A673 (cell line): ENCODE measurements at regions not wholly inside any gene's neighbourhood (a gene's known extent, or its start where the extent isn't known, plus 50 kb on each side); places are given as distances from the start of the nearest gene placed in this dataset.

Source experiments
- BruUV-seq: library from RNA; stranded (reverse); fragments of 400-500 nt; replicated peaks from 2 replicates; lab custom pipeline; 2021; lab: Mats Ljungman, UMichigan
- CTCF ChIA-PET: fragments of 300-600 bp; sonication (Branson Sonifier 250); formaldehyde crosslinking; loops from one replicate; lab custom pipeline; 2022; ENCODE audit warnings: antibody characterized with exemption; lab: Charles Lee
- POLR2A ChIA-PET: fragments of 300-600 bp; sonication (Branson Sonifier 250); formaldehyde crosslinking; loops from one replicate; lab custom pipeline; 2022; ENCODE audit warnings: antibody characterized with exemption; ENCODE audit not compliant: low non-redundant PET; lab: Charles Lee
- DNase-seq: peaks from one replicate; pipeline ENCODE4 v3.0.0-alpha.2; 2015; ENCODE audit warnings: low spot score
- H3K27ac ChIP-seq: fragments of 200-600 bp; sonication (generic); 2 replicates; pipeline ENCODE4 v1.5.1; 2016; ENCODE audit warnings: mixed run types, low read depth, mild to moderate bottlenecking, mixed read lengths, antibody characterized with exemption, low read length; ENCODE audit not compliant: poor library complexity, severe bottlenecking
- H3K27me3 ChIP-seq: fragments of 200-600 bp; sonication (generic); replicated peaks from 2 replicates; pipeline ENCODE4 v1.6.1; 2017; ENCODE audit warnings: mixed run types, low read depth, mild to moderate bottlenecking, mixed read lengths, antibody characterized with exemption, low read length; ENCODE audit not compliant: insufficient read depth, poor library complexity
- H3K36me3 ChIP-seq: fragments of 200-600 bp; sonication (generic); 2 replicates; pipeline ENCODE4 v1.6.1; 2016; ENCODE audit warnings: mixed run types, mild to moderate bottlenecking, mixed read lengths, antibody characterized with exemption, low read length; ENCODE audit not compliant: insufficient read depth, poor library complexity, severe bottlenecking
- H3K4me1 ChIP-seq: fragments of 200-600 bp; sonication (generic); 2 replicates; pipeline ENCODE4 v1.6.1; 2017; ENCODE audit warnings: mixed run types, mild to moderate bottlenecking, mixed read lengths, antibody characterized with exemption, low read length; ENCODE audit not compliant: insufficient read depth, poor library complexity, severe bottlenecking
- H3K4me3 ChIP-seq: fragments of 200-600 bp; sonication (generic); 2 replicates; pipeline ENCODE4 v1.5.1; 2016; ENCODE audit warnings: low read depth, mixed run types, mild to moderate bottlenecking, mixed read lengths, low read length; ENCODE audit not compliant: poor library complexity, severe bottlenecking
- H3K9me3 ChIP-seq: fragments of 200-600 bp; sonication (generic); 2 replicates; pipeline ENCODE4 v1.6.1; 2016; ENCODE audit warnings: mixed run types, low read depth, mild to moderate bottlenecking, mixed read lengths, antibody characterized with exemption, low read length; ENCODE audit not compliant: poor library complexity, severe bottlenecking
- EZH2 ChIP-seq: fragments of 200-600 bp; sonication (generic); IDR thresholded peaks from 2 replicates; pipeline ENCODE4 v1.6.1; 2017; ENCODE audit warnings: borderline replicate concordance, low read depth, mild to moderate bottlenecking, mixed read lengths, antibody characterized with exemption, low read length; ENCODE audit not compliant: poor library complexity, severe bottlenecking
- intact Hi-C: fragments of 100-400 bp; cut with micrococcal nuclease; formaldehyde crosslinking; loops from one replicate; pipeline ENCODE4 v1.10.0; 2022; ENCODE audit not compliant: unreplicated experiment
- TF ChIP-seq, protein P1 (sequence below): fragments of 300-800, 200-600 bp; sonication (generic); conservative IDR thresholded peaks from 2 replicates; pipeline ENCODE4 v1.5.1; 2017; ENCODE audit warnings: low read depth, mild to moderate bottlenecking, antibody characterized with exemption, low read length, moderate library complexity, mixed read lengths

DNA sequence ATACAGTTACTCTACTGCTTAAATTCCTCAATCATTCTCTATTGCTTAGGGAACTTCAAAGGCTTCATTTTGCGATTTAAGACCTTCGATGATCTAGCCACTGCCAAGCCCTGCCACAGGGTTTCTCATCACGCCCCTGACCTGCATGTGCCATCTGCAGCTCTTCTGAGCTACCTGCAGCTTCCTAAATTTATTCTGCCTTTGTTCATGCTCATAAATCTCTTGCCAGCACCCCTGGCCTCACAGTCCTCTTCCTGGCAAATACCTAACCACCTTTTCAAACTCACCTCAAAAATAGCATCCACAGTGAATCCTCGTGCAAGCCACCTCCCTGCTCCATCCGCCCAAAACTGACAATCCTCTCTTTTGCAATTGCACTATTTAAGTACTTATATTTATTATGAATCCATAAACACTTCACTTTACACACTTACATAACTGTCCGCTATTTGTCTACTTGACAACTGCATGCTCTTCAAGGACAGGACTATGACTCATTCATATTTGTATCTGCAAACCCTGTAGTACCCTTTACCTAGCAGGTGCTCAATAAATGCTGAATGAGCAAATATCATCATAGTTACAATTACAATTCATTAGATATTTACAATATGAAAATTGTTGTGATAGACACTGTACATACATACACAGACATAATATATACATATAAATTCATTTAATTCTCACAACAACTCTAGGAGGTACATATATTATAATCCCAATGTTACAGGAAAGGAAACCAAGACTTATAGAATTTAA lies 280.0 kb upstream of the RASGEF1B start:
- TF ChIP-seq EZH2: no peak
- TF ChIP-seq, protein P1, sequence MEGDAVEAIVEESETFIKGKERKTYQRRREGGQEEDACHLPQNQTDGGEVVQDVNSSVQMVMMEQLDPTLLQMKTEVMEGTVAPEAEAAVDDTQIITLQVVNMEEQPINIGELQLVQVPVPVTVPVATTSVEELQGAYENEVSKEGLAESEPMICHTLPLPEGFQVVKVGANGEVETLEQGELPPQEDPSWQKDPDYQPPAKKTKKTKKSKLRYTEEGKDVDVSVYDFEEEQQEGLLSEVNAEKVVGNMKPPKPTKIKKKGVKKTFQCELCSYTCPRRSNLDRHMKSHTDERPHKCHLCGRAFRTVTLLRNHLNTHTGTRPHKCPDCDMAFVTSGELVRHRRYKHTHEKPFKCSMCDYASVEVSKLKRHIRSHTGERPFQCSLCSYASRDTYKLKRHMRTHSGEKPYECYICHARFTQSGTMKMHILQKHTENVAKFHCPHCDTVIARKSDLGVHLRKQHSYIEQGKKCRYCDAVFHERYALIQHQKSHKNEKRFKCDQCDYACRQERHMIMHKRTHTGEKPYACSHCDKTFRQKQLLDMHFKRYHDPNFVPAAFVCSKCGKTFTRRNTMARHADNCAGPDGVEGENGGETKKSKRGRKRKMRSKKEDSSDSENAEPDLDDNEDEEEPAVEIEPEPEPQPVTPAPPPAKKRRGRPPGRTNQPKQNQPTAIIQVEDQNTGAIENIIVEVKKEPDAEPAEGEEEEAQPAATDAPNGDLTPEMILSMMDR: no peak
- Histone ChIP-seq H3K4me1 (no peaks in the 10 kb centered on the region), H3K27ac (no peak overlapping the region), H3K36me3 (no peaks in the 10 kb centered on the region), H3K4me3 (no peak overlapping the region), H3K27me3 (no peaks in the 10 kb centered on the region), H3K9me3 (no peaks in the 10 kb centered on the region)
- no TSS peak for BruUV-seq
- intact Hi-C loops: no loop called here
- no peak for DNase-seq
- ChIA-PET CTCF (no interaction called here), POLR2A (no interaction called here)

DNA sequence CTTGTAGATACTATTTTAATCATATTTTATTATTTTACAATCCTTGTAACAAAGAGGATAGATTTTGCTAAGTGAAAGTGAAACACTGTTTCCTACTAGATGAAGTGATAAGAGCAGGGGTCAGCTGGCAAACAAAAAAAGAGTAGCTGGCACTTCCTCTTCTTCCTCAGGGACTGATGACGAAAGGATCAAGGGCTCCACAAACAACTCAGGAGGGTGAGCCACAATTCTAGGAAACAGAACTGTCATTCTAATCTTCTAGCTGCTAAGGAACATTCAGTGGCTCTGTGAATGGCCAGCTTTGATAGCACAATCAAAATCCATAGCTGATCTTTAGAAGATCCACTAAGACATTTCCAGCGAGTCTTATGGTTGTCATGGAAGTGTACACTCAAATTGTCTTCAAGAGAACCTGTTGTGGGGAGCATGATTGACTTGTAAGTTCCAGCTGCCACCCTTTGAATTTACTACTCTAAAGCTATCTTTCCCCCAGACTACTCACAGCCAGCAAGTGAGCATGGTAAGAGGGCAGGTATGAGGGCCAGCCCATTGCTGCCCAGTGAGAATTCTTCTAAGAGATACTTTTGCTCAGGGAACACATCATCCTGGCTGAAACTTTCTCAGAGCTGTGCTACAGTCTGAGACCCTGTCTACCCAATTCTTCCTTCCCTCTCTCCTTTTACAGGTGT lies 275.7 kb upstream of the RASGEF1B start:
- CTCF ChIA-PET: no interaction called here
- intact Hi-C loops: no loop called here
- BruUV-seq: no TSS peak
- H3K27me3 ChIP-seq: no peaks in the 10 kb centered on the region
- no peaks in the 10 kb centered on the region for H3K36me3 ChIP-seq
- H3K9me3 ChIP-seq: no peaks in the 10 kb centered on the region
- no peaks in the 10 kb centered on the region for H3K4me1 ChIP-seq
- DNase-seq: no peak
- TF ChIP-seq, protein P1: no peak
- TF ChIP-seq EZH2: no peak
- no peak overlapping the region for H3K4me3 ChIP-seq
- H3K27ac ChIP-seq: no peak overlapping the region
- POLR2A ChIA-PET: no interaction called here

DNA sequence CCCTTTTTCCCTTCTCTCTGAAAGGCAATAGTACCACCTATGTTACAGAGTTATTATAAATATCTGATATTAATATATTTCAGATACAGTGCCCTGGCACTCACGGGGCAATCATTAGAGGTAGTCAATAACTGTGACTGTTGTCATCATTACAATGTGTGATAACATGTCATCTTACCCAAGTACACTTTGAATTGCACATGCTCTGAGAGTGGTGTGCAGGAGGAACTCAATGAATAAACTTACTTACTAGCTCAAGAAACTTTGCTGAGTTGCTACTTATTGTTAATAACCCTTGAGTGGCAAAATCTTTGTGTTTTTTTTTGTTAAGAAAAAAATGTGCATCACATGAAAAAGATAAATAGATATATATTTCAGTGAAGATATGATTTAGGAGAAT lies 275.1 kb upstream of the RASGEF1B start:
- Histone ChIP-seq H3K9me3 (no peaks in the 10 kb centered on the region), H3K36me3 (no peaks in the 10 kb centered on the region), H3K27me3 (no peaks in the 10 kb centered on the region), H3K4me1 (no peaks in the 10 kb centered on the region), H3K27ac (no peak overlapping the region), H3K4me3 (no peak overlapping the region)
- intact Hi-C loops: no loop called here
- ChIA-PET CTCF (no interaction called here), POLR2A (no interaction called here)
- no peak for TF ChIP-seq EZH2
- TF ChIP-seq, protein P1: no peak
- no peak for DNase-seq
- no TSS peak for BruUV-seq
